Effector CD4-positive, alpha-beta T cell (primary cell): ENCODE measurements at regions not wholly inside any gene's neighbourhood (a gene's known extent, or its start where the extent isn't known, plus 50 kb on each side); places are given as distances from the start of the nearest gene placed in this dataset.

Experiments
- DNase-seq: peaks from one replicate; pipeline ENCODE4 v3.0.0-alpha.2; 2020

- no peak for DNase-seq
Observed at GRCh38 chr11:113553235-113553634, 78.0 kb upstream of the DRD2 start.

DNA sequence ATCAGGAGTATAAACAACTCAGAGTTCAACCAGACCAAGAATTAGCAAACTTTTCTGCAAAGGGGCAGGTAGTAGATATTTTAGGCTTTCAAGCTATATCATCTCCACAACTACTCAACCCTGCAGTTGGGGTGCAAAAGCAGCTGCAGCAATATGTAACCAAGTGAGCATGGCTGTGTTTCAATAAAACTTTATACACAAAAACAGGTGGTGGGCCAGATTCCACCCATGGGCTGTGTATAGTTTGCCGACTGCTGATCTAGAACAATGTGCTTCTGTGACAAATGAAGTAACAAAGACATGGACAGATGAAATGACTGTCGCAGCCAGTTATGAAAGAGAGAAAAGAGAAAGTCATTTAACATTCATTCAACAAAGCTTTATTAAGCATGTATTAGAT is 77.1 kb upstream of the DRD2 start:
- DNase-seq: no peak

DNA sequence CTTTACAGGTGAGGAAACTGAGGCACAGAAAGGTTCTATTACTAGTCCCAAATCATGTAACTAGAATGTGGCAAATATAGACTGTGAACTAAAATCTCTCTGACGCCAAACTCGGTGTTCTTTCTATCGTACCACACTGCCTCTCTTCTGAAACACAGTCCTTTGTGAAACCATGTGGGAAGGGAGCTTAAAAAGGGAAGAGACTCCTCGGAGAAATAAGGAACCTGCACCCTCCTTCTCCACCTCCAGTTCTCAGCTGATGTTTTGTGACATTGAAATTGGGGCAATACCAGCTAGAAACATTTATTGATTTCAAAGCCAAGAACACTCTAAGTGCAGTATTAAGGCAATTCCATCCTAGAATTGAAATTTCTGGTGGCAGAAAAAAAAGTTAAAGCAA is 76.4 kb upstream of the DRD2 start:
- no peak for DNase-seq

DNA sequence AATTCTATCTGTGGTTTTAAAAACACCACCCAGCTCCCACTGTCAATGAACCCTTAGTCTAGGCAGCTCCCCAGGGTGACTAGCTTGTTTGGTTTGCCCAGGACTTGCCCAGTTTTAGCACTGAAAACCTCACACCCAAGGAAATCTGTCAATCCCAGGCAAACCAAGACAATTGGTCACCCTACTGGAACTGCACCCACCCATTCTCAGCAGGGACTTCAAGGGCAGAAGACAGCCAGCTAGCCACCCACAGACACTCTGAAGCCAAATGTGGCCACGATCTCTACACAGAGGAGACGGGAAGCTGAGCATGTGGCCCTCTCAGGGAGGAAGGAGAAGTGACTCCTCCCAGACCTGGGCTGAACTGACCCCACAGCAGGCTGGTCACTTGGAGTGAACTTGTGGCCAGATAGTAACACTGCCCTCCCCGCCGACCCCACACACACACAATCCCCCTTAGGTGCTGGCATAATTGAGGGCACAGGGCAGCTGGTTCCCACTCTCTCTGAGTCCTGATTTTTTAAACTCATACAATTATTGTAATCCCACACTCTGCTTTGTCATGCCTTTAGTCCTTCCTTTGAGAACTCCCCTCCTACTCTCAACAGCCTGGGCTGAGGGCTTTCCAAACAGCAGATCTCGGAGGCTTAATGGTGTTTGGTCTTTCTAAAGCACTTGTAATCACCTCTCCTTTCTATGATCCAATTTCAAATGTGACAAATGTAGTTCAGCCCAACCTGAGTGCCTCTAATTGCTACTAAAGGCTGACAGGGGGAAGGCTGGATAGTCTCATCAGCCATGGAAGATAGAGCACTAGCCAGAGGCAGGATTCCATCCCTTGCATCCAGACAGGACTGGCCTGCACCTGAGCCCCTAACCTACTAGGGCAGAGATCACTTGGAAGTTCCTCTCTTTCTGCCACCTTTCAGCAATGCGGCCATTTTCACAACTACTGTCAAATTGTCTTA is 74.7 kb upstream of the DRD2 start:
- no peak for DNase-seq

- DNase-seq: no peak
Observed at GRCh38 chr11:113549061-113549460, 73.9 kb upstream of the DRD2 start.

- no peak for DNase-seq
Observed at GRCh38 chr11:113547739-113548138, 72.5 kb upstream of the DRD2 start.

- no peak for DNase-seq
Observed at GRCh38 chr11:113546757-113547507, 71.7 kb upstream of the DRD2 start.

DNA sequence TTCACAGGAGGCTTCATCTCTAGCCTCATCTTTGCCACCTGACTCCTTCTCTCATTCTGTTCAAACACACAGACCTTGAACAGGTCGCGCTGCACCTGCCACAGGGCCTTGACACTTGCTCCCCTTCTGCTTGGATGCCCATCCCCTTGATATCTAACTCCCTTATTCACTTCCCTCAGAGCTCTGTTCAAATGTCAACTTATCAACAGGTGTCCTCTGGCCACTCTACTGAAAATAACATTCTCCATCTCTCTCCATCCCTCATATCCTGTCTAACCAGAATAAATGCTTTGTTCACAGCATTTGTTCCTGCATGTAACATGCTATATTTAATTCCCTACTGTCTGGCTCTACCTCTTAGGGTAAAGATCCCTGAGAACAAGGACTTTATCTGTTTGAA is 67.2 kb upstream of the DRD2 start:
- DNase-seq: no peak

GRCh38 chr11:113540416-113541330 is 65.5 kb upstream of the DRD2 start:
- DNase-seq: no peak

GRCh38 chr11:113538451-113539412 is 63.5 kb upstream of the DRD2 start:
- DNase-seq: no peak

DNA sequence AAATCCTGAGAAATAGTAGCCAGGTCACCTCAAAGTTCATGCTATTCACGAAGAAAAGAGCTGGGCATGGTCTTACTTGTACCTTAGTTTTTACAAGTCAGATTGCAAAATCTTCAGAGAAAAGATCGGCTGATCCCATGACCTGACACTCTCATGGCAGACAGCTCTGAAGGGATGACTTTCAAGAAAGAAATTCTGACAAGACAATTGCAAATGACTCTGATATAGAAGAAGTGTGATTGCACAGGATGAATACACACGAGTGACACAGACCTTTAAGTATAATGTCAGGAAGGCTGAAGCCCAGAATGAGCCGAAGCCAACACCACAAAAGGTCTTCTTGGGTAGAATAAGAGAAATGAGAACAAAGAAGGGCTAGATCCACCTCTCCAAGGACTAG is 59.4 kb upstream of the DRD2 start:
- no peak for DNase-seq

GRCh38 chr11:113533425-113533698 is 58.2 kb upstream of the DRD2 start:
- no peak for DNase-seq

- peak; percentile 37 for DNase-seq
Observed at GRCh38 chr11:113532697-113533424, 57.7 kb upstream of the DRD2 start.

- no peak for DNase-seq
Observed at GRCh38 chr11:113531575-113532451, 56.6 kb upstream of the DRD2 start.

- DNase-seq: no peak
Observed at GRCh38 chr11:113531083-113531482, 55.9 kb upstream of the DRD2 start.

- DNase-seq: no peak
Observed at GRCh38 chr11:113529606-113530005, 54.4 kb upstream of the DRD2 start.

- no peak for DNase-seq
Observed at GRCh38 chr11:113528982-113529381, 53.8 kb upstream of the DRD2 start.

- no peak for DNase-seq
Observed at GRCh38 chr11:113526521-113526920, 51.3 kb upstream of the DRD2 start.
